GM21529 (cell line): ENCODE measurements at regions not wholly inside any gene's neighbourhood (a gene's known extent, or its start where the extent isn't known, plus 50 kb on each side); places are given as distances from the start of the nearest gene placed in this dataset.

Experiments
- ATAC-seq: cut with Tn5 transposase; IDR thresholded peaks from one replicate; pipeline ENCODE4 v1.9.1; 2021; ENCODE audit not compliant: unreplicated experiment

GRCh38 chr6:124877468-124877867, 84.8 kb upstream of the RNF217 start:
- no peak for ATAC-seq

- no peak for ATAC-seq
Measured at GRCh38 chr6:124879110-124879991, 82.9 kb upstream of the RNF217 start.

- ATAC-seq: no peak
Measured at GRCh38 chr6:124879992-124880355, 82.3 kb upstream of the RNF217 start.

GRCh38 chr6:124881898-124882578, 80.2 kb upstream of the RNF217 start:
- ATAC-seq: no peak

GRCh38 chr6:124882579-124883393, 79.5 kb upstream of the RNF217 start:
- no peak for ATAC-seq

GRCh38 chr6:124885171-124885570, 77.1 kb upstream of the RNF217 start:
- no peak for ATAC-seq

GRCh38 chr6:124887872-124888580, 74.2 kb upstream of the RNF217 start:
- peak; percentile 25 for ATAC-seq

- ATAC-seq: peak; percentile 46
Measured at GRCh38 chr6:124888581-124889371, 73.5 kb upstream of the RNF217 start.

- no peak for ATAC-seq
Measured at GRCh38 chr6:124901084-124901483, 61.2 kb upstream of the RNF217 start.

- ATAC-seq: no peak
Measured at GRCh38 chr6:124903797-124904196, 58.4 kb upstream of the RNF217 start.

- no peak for ATAC-seq
Measured at GRCh38 chr6:124907596-124907995, 54.6 kb upstream of the RNF217 start.
